ENCODE measurements at regions not wholly inside any gene's neighbourhood (a gene's known extent, or its start where the extent isn't known, plus 50 kb on each side); places are given as distances from the start of the nearest gene placed in this dataset.
A peak's percentile ranks its signal among the peaks of the same experiment; 100 is the strongest.
"Not testable (repeated sequence)": the region's sequence is repeated elsewhere in the genome, so short reads cannot be mapped to it uniquely, and the experiment has no call there.

DNA sequence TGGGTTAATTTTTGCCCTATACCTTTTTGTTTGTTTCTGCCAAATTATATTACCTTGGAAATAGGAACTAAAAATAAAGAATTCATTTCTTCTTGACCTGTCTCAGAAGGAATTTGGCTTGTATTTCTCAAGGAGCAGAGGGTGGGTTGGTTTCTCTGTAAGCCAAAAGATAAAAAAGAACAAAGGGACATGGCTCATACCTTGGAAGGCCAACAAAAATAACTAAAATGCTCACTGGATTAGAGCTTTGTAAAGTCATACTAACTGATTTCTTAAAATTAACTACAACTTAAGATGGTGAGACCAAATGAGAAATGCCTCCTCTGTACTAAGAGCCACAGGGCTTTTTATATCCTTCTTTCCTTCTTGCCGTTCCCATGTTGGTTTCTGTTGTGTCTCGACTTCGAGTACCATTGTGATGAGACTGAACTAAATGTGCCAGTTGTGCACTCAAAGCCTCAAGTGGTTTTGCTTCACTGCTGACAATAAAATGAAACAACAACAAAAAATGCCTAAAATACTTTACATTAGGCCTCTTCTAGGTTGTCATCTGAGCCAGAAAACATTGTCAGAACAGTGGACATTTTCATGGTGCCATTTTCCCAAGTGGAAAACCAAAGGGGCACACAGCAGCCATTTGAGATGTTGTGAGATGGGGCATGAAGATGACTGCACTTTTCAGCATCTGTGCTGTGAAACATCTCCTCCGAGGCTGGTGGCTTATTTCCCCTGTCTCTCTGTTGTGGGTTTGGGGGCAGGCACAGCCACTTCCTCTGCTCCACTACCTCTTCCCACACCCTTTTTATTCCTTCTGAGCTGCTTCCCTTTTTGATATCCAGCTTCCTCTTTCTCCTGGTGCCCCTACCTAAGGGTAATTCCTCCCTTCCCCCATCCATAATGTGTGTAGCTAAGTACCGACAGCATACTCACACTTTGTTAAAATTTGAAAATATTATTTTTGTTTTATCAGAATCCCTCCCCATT, 51.8 kb upstream of the AGR3 start:
- DNase-seq, result peak; percentile 7

DNA sequence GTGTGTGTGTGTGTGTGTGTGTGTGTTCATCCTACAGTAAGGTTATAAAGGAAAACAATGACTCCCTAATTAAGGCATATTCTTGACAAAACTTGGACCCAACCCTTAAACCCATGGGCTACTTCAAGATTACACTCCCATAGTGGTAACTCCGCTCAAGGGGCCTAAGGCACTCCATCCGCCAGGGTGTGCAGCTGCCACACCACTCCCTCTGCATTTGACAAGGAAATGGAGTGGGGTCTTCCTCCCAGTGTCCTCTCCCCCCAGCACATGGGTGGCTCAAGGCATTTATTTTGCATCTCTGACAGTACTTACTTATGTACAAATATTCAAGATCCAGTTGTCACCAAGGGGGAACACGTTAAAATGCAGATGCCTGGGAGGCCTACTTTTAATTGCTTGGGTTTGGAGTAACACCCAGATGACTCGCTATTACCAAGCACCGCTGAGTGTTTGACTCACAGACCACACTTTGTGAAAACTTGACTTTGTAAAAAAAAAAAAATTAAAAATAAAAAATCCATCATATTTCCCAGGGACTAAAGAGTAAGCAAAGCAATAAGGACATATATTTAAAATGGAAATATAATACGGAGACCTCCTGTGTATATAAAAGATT, 53.0 kb upstream of the AGR3 start:
- no peak for DNase-seq

DNA sequence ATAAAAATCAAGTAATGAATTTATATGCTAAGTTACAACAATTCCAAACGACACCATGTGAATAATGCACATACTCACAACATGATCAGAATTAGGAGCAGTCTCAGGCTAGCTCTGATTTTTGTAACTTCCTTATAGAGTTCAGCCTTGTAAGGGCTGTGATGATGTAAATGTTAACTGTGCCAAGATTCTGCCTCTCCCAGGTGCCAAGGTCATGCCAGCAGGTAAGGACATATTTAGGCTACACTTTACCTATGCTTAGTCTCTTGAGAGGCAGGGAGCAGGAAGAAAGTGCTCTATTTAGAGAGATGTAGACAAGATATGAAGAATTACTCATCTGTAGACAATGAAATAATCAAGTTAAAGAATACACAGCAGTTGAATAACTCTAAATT, 53.6 kb upstream of the AGR3 start:
- DNase-seq, result no peak

DNA sequence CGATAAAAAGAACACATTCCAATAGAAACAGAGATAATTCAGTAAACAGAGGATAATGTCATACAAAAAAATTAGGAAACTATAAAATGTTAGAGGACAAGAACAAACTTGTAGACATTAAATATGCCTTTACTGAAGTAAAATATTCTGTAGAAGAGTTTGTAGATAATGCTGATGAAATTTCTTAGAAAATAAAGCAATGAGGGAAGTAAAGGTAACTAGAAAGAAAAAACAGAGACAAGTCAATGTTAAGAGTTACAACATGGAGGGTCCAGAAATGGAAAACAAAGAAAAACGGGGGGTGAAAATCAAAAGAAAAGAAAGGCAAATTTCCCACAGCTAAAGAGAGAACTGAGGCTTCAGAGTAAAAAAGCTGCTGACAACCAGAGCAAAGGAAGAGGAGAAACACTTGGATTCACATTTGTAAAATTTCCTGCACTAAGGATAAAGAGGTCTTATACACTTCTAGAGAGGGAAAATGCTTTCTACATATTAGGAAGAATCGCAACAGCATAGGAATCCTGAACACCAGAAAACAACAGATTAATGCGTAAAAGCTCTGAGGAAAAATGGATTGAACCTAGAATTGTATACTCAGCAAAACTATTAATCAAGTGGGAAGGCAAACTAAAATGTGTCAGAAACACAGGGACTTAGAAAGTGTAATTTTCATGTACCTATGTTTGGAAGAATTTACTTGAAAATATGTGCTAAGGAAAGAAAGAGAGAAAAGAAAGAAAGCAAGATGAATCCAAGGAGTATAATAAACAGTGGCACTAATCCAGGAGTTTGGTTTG, 55.0 kb upstream of the AGR3 start:
- no peak for DNase-seq

DNA sequence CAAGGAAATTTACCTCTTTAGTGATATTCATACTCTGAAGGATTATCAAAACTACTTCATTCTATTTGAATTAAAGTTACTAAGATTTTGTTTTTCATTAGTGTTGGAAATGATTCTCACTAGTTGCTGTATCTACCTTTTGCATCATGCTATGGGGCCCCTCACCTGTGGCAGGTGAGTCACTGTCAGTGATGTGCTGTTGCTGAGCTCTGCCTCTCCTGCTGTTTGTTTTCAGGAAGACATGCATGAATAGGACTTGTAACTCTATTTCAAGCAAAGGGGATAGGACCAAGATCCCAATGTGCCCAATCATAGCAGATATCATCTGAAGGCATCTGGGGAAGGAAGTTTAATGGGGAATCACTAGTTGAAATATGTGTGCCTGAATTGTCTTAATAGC, 57.4 kb upstream of the AGR3 start:
- DNase-seq, result no peak

DNA sequence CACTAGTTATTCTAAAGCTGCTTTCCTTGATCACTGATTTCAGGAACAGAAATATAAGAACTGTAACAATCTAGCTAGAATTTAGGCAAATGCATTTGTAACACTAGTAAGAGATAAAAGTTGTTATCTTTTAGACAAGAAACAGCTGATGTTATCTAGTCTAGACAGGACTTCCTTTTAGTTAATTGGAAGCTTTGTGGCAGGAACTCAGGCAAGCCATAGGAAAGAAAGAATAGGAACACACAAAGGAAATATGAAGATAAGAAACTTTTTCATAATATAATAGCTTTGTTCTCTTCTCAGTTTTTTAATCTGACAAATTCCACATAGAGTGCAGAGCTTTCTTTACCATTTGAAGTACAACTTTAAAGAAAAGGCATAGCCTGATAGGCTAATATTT, 59.0 kb upstream of the AGR3 start:
- no peak for DNase-seq

DNA sequence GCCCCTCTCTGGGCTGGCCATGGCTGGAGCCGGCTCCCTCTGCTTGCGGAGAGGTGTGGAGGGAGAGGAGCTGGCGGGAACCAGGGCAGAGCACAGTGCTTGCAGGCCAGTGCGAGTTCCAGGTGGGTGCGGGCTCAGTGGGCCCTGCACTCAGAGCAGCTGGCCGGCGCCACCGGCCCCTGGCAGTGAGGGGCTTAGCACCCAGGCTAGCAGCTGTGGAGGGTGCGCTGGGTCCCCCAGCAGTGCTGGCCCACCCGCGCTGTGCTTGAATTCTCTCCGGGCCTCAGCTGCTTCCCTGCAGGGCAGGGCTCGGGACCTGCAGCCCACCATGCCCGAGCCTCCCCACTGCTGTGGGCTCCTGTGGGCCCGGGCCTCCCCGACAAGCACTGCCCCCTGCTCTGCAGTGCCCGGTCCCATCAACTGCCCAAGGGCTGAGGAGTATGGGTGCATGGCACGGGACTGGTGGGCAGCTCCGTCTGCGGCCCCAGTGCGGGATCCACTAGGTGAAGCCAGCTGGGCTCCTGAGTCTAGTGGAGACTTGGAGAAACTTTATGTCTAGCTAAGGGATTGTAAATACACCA, 61.2 kb upstream of the AGR3 start:
- DNase-seq, result no peak

DNA sequence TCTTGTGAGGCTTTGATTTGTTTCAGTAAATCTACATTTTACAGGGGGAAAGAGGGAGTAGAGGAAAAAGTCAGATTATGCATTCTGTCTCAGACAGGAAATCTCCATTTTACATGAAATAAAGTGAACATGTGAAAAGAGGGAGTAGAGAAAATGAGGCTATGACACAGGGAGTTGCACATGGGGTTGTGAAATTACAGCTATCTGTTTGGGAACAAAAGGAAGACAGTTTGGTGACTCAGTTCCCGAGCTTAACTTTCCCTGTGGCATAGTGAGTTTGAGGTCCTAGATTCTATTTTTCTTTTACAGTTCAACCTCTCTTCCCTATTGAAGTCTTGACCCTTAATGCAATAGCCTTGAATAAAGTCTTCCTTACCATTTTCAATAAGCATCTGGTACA, 63.2 kb upstream of the AGR3 start:
- DNase-seq, result no peak

DNA sequence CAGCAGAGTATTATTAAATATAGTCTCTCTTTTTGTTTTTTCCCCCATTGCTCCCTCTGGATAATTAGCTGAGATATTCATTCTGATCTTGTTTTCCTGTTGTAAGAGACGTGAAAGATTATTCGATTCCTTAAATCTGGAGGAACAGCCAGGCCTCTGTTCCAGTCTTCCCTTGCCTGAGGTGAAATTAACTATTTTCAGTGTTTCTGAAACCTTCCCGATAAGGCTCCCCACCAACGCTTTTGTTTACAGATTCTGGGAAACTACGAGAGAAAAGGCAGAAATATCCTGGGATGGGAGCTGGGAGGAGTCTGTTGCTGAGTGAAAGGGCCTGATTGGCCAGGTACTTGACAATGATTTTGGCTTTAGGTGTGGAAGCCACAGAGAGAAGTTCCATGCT, 63.6 kb upstream of the AGR3 start:
- DNase-seq, result no peak

DNA sequence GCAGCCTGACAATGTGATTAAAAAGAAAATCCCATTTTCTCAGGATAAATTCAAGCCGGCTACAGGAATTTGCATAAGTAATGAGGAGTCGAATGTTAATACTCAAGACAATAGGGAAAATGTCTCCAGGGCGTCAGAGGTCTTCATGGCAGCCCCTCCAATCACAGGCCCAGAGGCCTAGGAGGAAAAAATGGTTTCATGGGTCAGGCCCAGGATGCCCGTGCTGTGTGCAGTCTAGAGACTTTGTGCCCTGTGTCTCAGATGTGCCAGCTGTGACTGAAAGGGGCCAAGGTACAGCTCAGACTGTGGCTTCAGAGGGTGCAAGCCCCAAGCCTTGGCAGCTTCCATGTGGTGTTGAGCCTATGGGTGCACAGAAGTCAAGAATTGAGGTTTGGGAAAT, 66.3 kb upstream of the AGR3 start:
- DNase-seq, result not testable (repeated sequence)

DNA sequence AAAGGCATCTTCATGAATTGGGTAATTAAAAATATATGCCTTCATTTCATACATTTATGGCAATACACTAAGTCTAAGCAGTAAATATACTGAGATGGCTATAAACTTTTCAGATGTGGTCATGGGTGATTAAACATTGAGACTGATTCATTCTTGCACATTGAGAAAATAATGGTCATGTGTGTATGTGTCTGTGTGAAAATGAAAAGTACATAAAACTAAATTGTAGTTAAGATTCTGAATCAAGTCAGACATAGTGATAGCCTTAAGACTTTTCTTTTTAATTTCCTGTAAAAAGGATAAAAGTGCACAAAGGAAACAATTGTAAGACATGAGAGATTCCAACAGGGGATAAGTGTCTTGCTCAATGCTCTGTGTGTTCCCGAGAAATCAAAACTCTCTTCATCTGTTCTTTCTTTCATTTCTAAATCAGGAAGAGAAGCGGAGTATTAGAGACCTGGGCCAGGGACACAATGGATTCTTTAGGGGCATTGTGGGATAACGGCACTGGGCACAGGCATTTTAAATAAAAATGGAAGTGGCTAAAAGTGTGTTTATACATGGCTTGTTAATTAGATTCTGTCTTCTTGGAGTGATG, 69.8 kb upstream of the AGR3 start:
- no peak for DNase-seq

DNA sequence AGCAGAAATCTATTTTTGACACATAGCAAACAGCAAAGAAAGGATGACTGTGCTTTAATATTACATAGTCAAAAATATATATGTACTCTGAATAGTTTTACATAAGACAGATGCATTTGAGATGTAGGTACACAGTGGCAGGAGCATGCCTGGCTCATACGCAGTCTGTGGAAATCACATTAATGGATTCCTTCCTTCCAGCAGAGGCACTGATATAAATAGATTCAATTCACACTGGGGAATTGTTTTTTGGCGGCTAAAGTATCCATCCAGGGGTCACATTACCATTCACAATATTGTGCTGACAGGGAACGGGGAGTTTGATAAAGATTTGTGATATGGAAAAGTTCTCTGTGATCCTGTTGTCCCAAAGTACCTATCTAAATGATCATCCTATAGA, 72.5 kb upstream of the AGR3 start:
- DNase-seq, result no peak

DNA sequence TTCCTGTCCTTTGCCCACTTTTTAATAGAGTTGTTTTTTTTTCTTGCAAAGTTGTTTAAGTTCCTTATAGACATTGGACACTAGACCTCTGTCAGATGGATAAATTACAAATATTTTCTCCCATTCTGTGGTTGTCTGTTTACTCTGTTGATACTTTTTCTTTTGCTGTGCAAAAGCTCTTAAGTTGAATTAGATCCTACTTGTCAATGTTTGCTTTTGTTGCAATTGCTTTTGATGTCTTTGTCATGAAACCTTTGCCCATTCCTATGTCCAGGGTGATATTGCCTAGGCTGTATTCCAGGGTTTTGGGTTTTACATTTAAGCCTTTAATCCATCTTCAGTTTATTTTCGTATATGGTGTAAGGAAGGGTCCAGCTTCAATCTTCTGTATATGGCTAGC, 76.9 kb upstream of the AGR3 start:
- no peak for DNase-seq

DNA sequence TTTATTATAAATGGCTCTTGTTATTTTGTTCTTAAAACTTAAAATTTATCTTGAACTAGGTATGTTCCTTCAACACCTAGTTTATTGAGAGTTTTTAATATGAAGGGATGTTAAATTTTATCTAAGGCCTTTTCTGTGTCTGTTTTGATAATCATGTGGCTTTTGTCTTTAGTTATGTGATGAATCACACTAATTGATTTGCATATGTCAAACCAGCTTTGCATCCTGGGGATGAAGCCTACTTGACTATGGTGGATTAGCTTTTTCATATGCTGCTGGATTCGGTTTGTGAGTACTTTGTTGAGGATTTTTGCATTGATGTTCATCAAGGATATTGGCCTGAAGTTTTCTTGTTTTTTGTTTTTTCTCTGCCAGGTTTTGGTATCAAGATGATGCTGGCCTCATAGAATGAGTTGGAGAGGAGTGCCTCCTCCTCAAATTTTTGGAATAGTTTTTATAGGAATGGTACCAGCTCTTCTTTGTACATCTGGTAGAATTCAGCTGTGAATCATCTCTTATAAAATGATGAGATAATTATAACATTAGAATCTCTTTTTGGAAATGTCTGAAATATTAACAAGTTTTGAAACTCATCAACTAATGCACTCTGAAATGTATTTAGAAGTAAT, 78.7 kb upstream of the AGR3 start:
- DNase-seq, result no peak

DNA sequence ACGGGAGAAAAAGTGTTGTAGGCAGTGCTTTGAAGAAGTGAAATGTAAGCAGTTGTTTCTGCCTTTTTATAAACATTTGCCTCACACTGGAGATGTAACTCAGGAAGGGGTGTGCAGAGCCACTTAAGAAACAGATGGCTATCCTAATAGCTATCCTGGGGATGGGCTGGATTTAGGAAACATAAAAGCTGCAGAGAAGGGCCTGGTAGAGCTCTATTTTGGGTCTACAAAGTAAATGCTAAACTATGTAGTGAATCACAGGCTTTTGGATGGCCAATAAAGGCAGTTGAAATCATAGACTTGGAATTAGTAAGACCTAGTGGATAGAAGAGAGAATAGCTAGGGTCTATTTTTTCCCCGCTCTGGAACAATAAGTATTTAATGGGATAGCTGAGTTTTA, 79.9 kb upstream of the AGR3 start:
- no peak for DNase-seq

DNA sequence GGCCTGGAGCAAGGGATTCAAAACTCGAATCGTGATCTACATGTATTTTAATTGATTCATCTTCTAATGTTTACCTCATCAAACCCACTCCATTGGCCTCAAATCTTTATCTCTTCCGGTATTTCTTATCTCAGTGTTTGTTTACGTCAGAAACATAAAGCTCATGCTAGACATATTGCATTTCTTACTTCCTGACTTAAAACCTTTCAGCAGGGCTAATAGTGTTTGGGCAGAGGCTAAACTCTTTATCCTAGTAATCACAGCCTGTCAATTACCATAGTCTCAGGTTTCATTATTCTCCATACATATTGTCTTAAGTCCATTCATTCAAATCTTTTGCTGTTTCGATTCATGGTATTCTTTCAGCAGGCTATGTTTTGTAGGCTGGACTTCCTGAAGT, 81.3 kb upstream of the AGR3 start:
- no peak for DNase-seq

DNA sequence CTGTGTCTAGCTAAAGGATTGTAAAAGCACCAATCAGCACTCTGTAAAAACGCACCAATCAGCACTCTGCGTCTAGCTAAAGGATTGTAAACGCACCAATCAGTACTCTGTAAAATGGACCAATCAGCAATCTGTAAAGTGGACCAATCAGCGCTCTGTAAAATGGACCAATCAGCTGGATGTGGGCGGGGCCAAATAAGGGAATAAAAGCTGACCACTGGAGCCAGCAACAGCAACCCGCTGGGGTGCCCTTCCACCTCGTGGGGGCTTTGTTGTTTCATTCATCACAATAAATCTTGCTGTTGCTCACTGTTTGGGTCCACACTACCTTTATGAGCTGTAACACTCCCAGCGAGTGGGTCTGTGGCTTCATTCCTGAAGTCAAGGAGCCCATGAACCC, 83.9 kb upstream of the AGR3 start:
- not testable (repeated sequence) for DNase-seq

DNA sequence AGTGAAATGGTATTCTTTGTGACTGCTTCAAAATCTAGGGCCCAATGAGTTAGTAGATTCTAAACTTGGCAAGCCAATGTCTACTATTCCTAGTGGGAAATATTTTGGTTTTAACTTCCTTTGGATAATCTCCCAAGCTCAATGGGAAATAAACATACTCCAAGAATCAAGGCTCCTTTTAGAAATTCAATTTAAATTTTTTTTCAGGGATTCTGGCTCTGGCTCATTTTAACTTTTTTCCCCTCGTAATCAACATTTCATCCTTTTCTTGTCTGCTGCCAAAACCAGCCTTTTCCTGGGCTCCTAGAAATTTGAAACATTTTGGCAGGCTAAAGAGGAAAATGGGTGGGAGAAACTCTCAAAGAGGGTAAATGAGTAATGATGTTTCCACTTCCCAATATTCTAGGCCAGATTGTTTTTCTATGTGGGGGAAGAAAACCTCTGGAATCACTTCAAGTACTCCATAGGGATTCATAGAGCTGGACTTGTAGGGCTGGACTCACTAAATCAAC, 85.6 kb upstream of the AGR3 start:
- DNase-seq, result no peak

DNA sequence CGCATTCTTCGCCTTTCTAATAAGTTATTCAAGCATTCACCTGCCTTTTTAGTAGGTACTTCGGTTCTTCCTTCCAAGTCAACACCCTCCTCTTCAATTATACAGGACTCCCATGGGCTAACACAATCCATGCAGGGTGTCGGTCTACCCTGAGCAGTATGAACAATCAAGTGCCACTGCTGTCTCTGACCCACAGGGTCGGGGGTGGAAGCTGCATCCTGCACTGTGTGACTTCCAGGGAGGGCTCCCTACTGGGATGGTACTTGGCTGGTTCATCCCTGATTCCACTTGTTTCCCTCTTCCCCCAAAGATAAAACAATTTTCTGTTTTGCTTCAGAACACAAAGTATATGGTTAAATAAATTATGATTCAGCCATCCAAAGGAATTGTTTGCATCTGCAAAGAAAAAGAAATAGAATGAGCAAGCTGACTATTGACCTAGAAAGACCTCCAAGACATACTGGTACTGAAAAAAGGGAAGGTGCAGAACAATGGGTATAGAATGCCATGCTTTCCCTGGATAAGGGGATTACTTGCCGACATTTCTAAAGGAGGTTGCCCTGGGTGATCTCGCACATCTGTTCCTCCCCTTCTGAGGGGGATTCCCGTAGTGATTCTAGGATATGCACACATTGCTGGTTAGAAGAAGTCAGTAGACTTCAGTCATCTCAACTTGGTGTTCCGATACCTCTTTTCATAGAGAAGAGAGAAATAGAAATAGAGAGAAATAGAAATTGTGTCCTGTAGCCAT, 89.1 kb upstream of the AGR3 start:
- no peak for DNase-seq

DNA sequence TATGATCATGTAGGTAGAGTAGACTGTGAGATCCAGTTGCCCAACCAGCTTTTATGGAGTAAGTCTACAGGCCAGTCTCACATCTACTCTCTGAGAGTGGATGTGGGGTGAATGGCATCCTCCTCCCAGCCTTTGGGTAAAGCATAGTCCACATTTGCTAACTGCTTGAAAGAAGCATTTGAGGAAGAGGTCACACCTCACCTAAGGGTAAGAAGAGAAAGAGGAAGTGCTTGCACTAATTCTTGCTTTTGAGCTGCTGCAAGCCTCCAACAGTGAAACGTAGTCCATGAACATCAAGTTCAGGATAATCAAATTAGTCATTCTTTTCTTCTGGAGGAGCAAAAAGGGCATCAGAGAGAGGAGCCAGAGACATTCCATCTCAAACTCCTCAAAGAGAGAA, 93.9 kb upstream of the AGR3 start:
- DNase-seq, result no peak

Measured in NCI-H2029 (cell line).